Hepatocyte (in vitro differentiated cells): ENCODE measurements at regions not wholly inside any gene's neighbourhood (a gene's known extent, or its start where the extent isn't known, plus 50 kb on each side); places are given as distances from the start of the nearest gene placed in this dataset.
"Not testable (repeated sequence)": the region's sequence is repeated elsewhere in the genome, so short reads cannot be mapped to it uniquely, and the experiment has no call there.

Experiments used
- EZH2 ChIP-seq: fragments of 200-600 bp; sonication (generic); IDR thresholded peaks from 2 replicates; pipeline ENCODE4 v1.6.1; 2016; ENCODE audit warnings: antibody characterized with exemption, mild to moderate bottlenecking, borderline replicate concordance
- TF ChIP-seq, protein P1 (sequence below): fragments of 200-600 bp; sonication (generic); IDR thresholded peaks from 2 replicates; pipeline ENCODE4 v1.5.1; 2016; ENCODE audit warnings: antibody characterized with exemption, mild to moderate bottlenecking; ENCODE audit not compliant: poor library complexity

DNA sequence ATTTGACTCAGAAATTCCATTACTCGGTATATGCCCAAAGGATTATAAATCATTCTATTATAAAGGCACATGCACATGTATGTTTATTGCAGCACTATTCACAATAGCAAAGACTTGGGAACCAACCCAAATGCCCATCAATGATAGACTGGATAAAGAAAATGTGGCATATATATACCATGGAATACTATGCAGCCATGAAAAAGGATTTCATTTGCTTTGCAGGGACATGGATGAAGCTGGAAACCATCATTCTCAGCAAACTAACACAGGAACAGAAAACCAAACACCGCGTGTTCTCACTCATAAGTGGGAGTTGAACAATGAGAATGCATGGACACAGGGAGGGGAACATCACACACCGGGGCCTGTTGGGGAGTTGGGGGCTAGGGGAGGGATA is 1297.1 kb downstream of the TBC1D22A start:
- TF ChIP-seq, protein P1, sequence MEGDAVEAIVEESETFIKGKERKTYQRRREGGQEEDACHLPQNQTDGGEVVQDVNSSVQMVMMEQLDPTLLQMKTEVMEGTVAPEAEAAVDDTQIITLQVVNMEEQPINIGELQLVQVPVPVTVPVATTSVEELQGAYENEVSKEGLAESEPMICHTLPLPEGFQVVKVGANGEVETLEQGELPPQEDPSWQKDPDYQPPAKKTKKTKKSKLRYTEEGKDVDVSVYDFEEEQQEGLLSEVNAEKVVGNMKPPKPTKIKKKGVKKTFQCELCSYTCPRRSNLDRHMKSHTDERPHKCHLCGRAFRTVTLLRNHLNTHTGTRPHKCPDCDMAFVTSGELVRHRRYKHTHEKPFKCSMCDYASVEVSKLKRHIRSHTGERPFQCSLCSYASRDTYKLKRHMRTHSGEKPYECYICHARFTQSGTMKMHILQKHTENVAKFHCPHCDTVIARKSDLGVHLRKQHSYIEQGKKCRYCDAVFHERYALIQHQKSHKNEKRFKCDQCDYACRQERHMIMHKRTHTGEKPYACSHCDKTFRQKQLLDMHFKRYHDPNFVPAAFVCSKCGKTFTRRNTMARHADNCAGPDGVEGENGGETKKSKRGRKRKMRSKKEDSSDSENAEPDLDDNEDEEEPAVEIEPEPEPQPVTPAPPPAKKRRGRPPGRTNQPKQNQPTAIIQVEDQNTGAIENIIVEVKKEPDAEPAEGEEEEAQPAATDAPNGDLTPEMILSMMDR = not testable (repeated sequence)
- not testable (repeated sequence) for TF ChIP-seq EZH2
